Astrocyte (in vitro differentiated cells and primary cell): ENCODE measurements at regions not wholly inside any gene's neighbourhood (a gene's known extent, or its start where the extent isn't known, plus 50 kb on each side); places are given as distances from the start of the nearest gene placed in this dataset.
A peak's percentile ranks its signal among the peaks of the same experiment; 100 is the strongest.

Experiments
- DNase-seq: peaks from one replicate; pipeline ENCODE4 v3.0.0-alpha.2; 2010; ENCODE audit warnings: low read depth
- FAIRE-seq: peaks from 2 replicates; lab custom pipeline; 2011; peaks lifted over from hg19 to GRCh38; lab: Jason Lieb, UNC
- H2AFZ ChIP-seq: 2 replicates; pipeline ENCODE4 v1.6.0; 2012; ENCODE audit warnings: low read depth, low read length, inconsistent platforms
- H3K27ac ChIP-seq: 2 replicates; pipeline ENCODE4 v1.5.1; 2011; ENCODE audit warnings: low read depth, low read length, inconsistent platforms
- H3K27me3 ChIP-seq: 2 replicates; pipeline ENCODE4 v1.6.0; 2011; ENCODE audit warnings: low read length, inconsistent platforms; ENCODE audit not compliant: insufficient read depth
- H3K36me3 ChIP-seq: 2 replicates; pipeline ENCODE4 v1.5.1; 2011; ENCODE audit warnings: low read length, inconsistent platforms; ENCODE audit not compliant: insufficient read depth
- H3K4me1 ChIP-seq: 2 replicates; pipeline ENCODE4 v1.5.1; 2011; ENCODE audit warnings: low read length, inconsistent platforms; ENCODE audit not compliant: insufficient read depth
- H3K4me2 ChIP-seq: 2 replicates; pipeline ENCODE4 v1.6.0; 2012; ENCODE audit warnings: low read length, inconsistent platforms
- H3K4me3 ChIP-seq: 2 replicates; pipeline ENCODE4 v1.5.1; 2011; ENCODE audit warnings: low read depth, mild to moderate bottlenecking, low read length, inconsistent platforms; ENCODE audit not compliant: insufficient read depth
- H3K79me2 ChIP-seq: 2 replicates; pipeline ENCODE4 v1.6.0; 2012; ENCODE audit warnings: mild to moderate bottlenecking, low read length, inconsistent platforms; ENCODE audit not compliant: insufficient read depth
- H3K9ac ChIP-seq: 2 replicates; pipeline ENCODE4 v1.6.0; 2012; ENCODE audit warnings: mild to moderate bottlenecking, low read length, inconsistent platforms
- H3K9me3 ChIP-seq: 2 replicates; pipeline ENCODE4 v1.5.1; 2012; ENCODE audit warnings: low read depth, mild to moderate bottlenecking, low read length, inconsistent platforms; ENCODE audit not compliant: insufficient read depth
- H4K20me1 ChIP-seq: 2 replicates; pipeline ENCODE4 v1.6.0; 2012; ENCODE audit warnings: low read length, inconsistent platforms; ENCODE audit not compliant: insufficient read depth
- H3K27ac Mint-ChIP-seq: one replicate; pipeline ENCODE4 v1.8.0; 2021; ENCODE audit warnings: mild to moderate bottlenecking, mixed read lengths; ENCODE audit not compliant: unreplicated experiment
- H3K27me3 Mint-ChIP-seq: one replicate; pipeline ENCODE4 v1.8.0; 2021; ENCODE audit warnings: low read depth, mixed read lengths; ENCODE audit not compliant: unreplicated experiment
- H3K36me3 Mint-ChIP-seq: one replicate; pipeline ENCODE4 v1.8.0; 2021; ENCODE audit warnings: low read depth, mixed read lengths; ENCODE audit not compliant: unreplicated experiment
- H3K4me1 Mint-ChIP-seq: one replicate; pipeline ENCODE4 v1.8.0; 2021; ENCODE audit warnings: low read depth, mixed read lengths; ENCODE audit not compliant: unreplicated experiment
- H3K4me3 Mint-ChIP-seq: one replicate; pipeline ENCODE4 v1.8.0; 2021; ENCODE audit warnings: mild to moderate bottlenecking, moderate library complexity, mixed read lengths; ENCODE audit not compliant: unreplicated experiment
- H3K9me3 Mint-ChIP-seq: one replicate; pipeline ENCODE4 v1.8.0; 2021; ENCODE audit warnings: mild to moderate bottlenecking, mixed read lengths; ENCODE audit not compliant: unreplicated experiment
- CTCF ChIP-seq: IDR thresholded peaks from 2 replicates; pipeline ENCODE4 v1.5.1; 2011; ENCODE audit warnings: low read depth, mild to moderate bottlenecking, inconsistent platforms, low read length, moderate library complexity; ENCODE audit not compliant: insufficient read depth
- EZH2 ChIP-seq: IDR thresholded peaks from 2 replicates; pipeline ENCODE4 v1.6.1; 2012; ENCODE audit warnings: mild to moderate bottlenecking, low read length, inconsistent platforms; ENCODE audit not compliant: insufficient read depth

GRCh38 chrX:131703646-131704045 is 159.8 kb downstream of the OR13H1 start:
- no peaks in the 10 kb centered on the region for H3K27me3 ChIP-seq
- Mint-ChIP-seq H3K9me3 (no peaks in the 10 kb centered on the region), H3K27ac (no peak overlapping the region), H3K4me3 (no peak overlapping the region), H3K36me3 (peaks cover 2% of the 10 kb centered on the region), H3K4me1 (no peaks in the 10 kb centered on the region), H3K27me3 (no peaks in the 10 kb centered on the region)
- no peaks in the 10 kb centered on the region for H3K9me3 ChIP-seq
- H3K27ac ChIP-seq: no peak overlapping the region
- no peak for TF ChIP-seq EZH2
- no peak for TF ChIP-seq CTCF
- H3K79me2 ChIP-seq: no peaks in the 10 kb centered on the region
- DNase-seq: peak; percentile 3
- H3K4me2 ChIP-seq: no peak overlapping the region
- H3K4me1 ChIP-seq: no peaks in the 10 kb centered on the region
- no peaks in the 10 kb centered on the region for H3K36me3 ChIP-seq
- H3K9ac ChIP-seq: no peak overlapping the region
- H4K20me1 ChIP-seq: no peaks in the 10 kb centered on the region
- H3K4me3 ChIP-seq: no peak overlapping the region
- no peak for FAIRE-seq
- no peak overlapping the region for H2AFZ ChIP-seq

- FAIRE-seq (peak; percentile 98), DNase-seq (peak; percentile 51)
- Mint-ChIP-seq H3K4me1 (no peaks in the 10 kb centered on the region), H3K4me3 (no peak overlapping the region), H3K9me3 (no peaks in the 10 kb centered on the region), H3K27ac (no peak overlapping the region), H3K36me3 (peaks cover 2% of the 10 kb centered on the region), H3K27me3 (no peaks in the 10 kb centered on the region)
- Histone ChIP-seq H4K20me1 (no peaks in the 10 kb centered on the region), H3K9ac (no peak overlapping the region), H3K79me2 (no peaks in the 10 kb centered on the region), H2AFZ (no peak overlapping the region), H3K4me3 (no peak overlapping the region), H3K4me2 (no peak overlapping the region), H3K36me3 (no peaks in the 10 kb centered on the region), H3K9me3 (no peaks in the 10 kb centered on the region), H3K4me1 (no peaks in the 10 kb centered on the region), H3K27ac (no peak overlapping the region), H3K27me3 (no peaks in the 10 kb centered on the region)
- TF ChIP-seq CTCF (no peak), EZH2 (no peak)
These were observed 160.3 kb downstream of the OR13H1 start for GRCh38 chrX:131704136-131704695.

- no peaks in the 10 kb centered on the region for H3K4me1 ChIP-seq
- H3K27me3 ChIP-seq: no peaks in the 10 kb centered on the region
- H3K36me3 ChIP-seq: no peaks in the 10 kb centered on the region
- Mint-ChIP-seq H3K9me3 (peaks cover 3% of the 10 kb centered on the region), H3K36me3 (peaks cover 9% of the 10 kb centered on the region), H3K27ac (no peak overlapping the region), H3K4me1 (no peaks in the 10 kb centered on the region), H3K4me3 (no peak overlapping the region), H3K27me3 (no peaks in the 10 kb centered on the region)
- FAIRE-seq: no peak
- no peak overlapping the region for H3K27ac ChIP-seq
- H3K4me2 ChIP-seq: no peak overlapping the region
- no peak overlapping the region for H2AFZ ChIP-seq
- H3K9me3 ChIP-seq: no peaks in the 10 kb centered on the region
- no peak for DNase-seq
- no peak for TF ChIP-seq EZH2
- no peak for TF ChIP-seq CTCF
- no peaks in the 10 kb centered on the region for H3K79me2 ChIP-seq
- no peak overlapping the region for H3K9ac ChIP-seq
- H3K4me3 ChIP-seq: no peak overlapping the region
- no peaks in the 10 kb centered on the region for H4K20me1 ChIP-seq
These were observed 165.7 kb downstream of the OR13H1 start for GRCh38 chrX:131709553-131709952.
